SIG-M5 (cell line): ENCODE measurements at regions not wholly inside any gene's neighbourhood (a gene's known extent, or its start where the extent isn't known, plus 50 kb on each side); places are given as distances from the start of the nearest gene placed in this dataset.

Experiments
- DNase-seq: peaks from one replicate; lab custom pipeline; 2025; lab: John Stamatoyannopoulos, UW

DNA sequence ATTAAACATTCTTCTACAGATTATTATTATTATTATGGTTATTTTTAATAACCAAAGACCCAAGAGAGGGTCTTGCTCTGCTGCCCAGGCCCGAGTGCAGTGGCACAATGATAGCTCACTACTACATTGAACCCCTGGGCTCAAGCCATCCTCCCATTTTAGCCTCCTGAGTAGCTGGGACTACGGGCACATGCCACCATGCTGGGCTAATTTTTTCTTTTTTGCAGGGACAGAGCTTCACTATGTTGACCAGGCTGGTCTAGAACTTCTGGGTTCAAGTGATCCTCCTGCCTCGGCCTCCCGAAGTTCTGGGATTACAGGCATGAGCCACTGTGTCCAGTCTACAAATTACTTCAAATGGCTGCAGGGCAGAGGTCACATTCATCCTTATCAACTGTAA lies 179.8 kb downstream of the KCNRG start:
- DNase-seq = no peak

DNA sequence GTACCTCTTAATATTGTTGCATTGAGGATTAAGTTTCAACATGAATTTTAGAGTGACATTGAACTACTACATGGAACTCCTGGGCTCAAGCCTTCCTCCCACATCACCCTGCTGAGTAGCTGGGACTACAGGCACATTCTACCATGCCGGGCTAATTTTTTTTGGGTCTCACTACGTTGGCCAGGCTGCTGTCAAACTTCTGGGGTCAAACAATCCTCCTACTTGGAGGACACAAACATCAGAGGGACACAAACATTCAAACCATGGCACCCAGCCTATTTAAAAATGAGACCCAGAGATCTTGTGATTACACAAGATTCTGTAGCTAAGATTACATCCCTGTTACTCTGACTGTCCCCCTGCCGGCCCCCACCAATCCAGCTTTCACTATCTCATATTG lies 180.9 kb downstream of the KCNRG start:
- no peak for DNase-seq

DNA sequence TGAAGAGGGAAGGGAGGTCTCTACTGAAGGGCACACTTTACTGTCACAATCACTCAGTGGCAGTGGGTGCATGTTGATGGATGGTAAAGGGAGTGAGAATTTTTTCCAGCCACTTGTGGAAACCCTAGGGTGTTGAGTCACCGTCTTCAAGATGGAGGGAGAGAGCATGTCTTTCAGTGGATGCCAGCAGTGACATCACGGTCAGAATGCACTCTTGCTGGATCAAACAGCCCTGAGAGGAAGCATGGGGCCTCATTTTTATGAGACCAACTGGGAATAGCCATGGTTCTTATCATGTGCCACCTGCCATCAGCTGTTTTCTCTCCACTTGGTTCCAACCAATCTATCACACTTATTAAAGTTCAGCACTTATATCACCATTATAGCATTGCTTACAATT lies 182.5 kb downstream of the KCNRG start:
- DNase-seq = no peak

DNA sequence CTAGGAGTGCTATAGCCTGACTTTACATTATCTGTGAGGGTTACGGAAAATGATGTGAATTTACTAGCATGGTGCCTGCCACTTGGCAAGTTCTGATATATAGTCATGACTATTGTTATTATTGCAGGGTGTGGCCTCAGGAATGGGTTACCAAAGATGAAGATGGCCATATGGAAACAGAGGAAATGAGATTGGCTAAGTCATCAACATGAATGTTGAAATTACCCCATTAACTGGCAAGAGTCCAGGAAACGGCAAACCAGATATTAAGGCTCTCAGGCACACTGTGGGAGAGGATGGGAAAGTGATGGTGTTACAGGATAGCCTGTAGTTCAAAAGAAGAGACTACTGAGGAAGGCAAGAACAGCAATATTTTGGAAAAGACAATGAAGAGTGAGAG lies 183.3 kb downstream of the KCNRG start:
- DNase-seq = no peak

DNA sequence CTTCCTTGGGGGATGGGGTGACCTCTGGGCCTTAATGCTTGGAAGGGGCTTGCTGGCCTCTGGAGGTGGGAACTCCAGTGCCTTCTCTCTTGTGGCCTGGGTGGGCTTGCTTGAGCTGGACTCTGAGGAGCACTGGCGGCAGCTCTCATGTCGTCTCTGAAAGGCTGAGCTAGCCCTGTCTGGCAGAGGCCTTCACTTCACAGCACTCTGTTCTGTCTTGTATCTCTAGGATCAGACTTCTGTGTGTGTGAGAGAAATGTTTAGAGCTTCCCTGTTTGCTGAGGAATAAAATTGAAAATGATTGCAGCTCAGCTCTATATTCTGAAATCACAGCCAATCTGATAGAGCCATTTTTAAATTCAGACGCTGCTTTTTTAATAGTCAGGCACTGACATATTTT lies 185.3 kb downstream of the KCNRG start:
- no peak for DNase-seq

- DNase-seq = no peak
These were observed 185.7 kb downstream of the KCNRG start for GRCh38 chr13:50200988-50201387.

DNA sequence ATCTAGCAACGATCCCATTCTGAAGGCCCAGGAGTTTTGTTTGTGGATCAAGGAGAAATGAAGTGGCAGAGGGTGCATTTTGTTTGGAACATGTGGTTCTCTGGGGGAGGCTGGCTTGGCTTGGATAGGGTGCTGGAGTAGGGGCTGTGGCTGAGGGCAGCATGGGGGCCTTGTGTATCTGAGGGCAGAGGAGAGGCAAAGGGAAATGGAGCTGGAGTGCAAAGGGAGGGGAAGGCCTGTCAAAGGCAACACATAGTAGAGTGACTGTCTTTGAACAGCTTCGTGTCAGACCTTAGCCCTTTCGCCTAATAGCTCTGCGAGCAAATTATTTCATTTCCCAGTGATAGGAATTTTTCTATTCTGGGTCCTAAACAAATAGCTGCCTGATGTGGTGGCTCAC lies 187.2 kb downstream of the KCNRG start:
- no peak for DNase-seq

DNA sequence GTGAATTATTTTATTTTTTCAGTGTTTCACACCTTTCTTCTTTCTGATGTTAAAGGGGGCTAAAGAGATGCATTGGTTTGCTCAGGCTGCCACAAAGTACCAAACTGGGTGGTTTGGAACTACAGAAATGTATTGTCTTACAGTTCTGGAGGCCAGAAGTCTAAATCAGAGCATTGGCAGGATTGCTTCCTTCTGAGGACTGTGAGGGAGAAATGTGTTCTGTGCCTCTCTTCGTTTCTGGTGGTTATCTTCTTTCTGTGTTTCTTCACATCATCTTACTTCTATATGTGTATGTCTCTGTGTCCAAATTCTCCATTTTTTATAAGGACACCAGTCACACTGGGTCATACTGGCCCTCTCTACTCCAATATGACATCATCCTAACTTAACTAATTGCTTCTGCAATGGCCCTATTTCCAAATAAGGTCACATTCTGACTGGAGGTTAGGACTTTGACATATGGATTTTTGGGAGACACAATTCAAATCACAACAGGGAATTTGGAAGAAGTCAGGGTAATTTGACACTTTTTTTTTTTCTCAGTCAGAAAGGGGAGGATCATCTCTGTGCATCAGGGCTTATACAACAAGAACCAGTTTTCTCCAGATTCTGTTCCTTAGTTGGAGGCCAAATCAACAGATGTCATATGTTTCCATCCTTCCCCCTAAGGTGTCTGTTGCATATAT lies 188.2 kb downstream of the KCNRG start:
- no peak for DNase-seq

DNA sequence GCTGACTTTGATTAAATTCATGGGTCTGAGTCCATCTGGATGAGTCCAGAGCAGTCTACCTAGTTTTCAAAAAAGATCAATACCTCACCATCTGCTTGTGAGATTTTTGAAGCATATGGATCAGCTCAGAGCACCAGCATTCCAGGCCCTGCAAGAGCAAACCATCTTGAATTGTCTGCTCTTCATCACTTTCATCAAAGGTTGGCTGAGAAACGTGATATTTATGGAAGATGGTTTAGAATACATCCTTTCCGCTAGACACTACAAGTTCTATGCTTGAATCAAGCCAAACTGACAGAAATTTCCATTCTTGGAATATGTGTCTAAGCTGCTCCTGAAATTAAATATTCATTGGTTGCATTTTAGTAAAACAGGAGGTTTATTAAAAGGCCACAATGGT lies 190.3 kb downstream of the KCNRG start:
- DNase-seq = no peak

- peak; percentile 57 for DNase-seq
These were observed 193.6 kb downstream of the KCNRG start for GRCh38 chr13:50208826-50209335.

GRCh38 chr13:50209631-50210030 lies 194.4 kb downstream of the KCNRG start:
- DNase-seq = no peak

DNA sequence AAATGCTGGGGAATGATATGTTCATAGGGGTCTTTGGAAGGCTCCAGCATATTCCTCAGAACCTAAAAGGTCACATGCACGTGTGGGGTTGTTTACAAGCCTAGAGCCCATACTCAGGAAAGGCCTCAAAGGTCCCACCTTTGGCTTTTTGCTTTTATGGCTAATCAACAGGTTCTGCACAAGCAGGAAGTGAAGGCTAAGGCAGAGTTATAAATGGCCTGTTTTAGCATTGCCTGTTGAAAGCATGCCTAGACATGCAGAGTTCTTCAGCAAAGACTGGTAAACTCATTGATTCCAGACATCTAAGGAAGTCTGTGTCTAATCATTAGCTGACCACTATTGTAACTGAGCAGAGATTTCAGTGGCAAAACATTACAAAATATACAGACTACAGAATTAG lies 198.3 kb downstream of the KCNRG start:
- DNase-seq = no peak

DNA sequence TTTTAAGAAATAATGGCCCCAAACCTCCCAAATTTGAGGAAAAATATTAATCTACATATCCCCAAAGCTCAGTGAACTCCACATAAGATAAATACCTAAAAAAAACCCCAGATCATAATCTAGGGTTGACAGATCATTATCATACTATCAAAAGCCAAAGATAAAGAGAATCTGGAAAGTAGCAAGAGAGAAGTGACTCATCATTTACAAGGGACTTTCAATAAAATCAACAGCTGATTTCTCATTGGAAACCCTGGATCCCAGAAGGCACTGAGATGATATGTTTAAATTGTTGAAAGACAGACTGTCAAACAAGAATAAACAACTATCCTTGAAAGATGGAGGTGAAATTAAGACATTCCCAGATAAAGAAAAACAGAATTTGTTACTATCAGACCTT lies 199.3 kb downstream of the KCNRG start:
- DNase-seq = no peak

- DNase-seq = no peak
These were observed 200.2 kb downstream of the KCNRG start for GRCh38 chr13:50215399-50215798.

DNA sequence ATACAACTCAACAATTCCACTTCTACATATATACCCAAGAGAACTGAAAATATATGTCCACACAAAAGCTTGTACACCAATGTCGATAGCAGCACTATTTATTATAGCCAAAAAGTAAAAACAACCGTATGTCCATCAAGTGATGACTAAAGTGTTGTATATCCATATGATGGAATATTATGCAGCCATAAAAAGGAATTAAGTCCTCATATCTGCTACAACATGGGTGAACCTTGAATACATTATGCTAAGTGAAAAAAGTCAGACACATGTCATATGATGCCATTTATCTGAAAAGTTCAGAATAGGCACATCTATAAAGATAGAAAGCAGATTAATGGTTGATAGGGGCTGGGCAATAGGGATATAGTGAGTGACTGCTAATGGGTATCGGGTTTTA lies 204.5 kb downstream of the KCNRG start:
- DNase-seq = no peak

GRCh38 chr13:50220938-50221337 lies 205.7 kb downstream of the KCNRG start:
- no peak for DNase-seq

DNA sequence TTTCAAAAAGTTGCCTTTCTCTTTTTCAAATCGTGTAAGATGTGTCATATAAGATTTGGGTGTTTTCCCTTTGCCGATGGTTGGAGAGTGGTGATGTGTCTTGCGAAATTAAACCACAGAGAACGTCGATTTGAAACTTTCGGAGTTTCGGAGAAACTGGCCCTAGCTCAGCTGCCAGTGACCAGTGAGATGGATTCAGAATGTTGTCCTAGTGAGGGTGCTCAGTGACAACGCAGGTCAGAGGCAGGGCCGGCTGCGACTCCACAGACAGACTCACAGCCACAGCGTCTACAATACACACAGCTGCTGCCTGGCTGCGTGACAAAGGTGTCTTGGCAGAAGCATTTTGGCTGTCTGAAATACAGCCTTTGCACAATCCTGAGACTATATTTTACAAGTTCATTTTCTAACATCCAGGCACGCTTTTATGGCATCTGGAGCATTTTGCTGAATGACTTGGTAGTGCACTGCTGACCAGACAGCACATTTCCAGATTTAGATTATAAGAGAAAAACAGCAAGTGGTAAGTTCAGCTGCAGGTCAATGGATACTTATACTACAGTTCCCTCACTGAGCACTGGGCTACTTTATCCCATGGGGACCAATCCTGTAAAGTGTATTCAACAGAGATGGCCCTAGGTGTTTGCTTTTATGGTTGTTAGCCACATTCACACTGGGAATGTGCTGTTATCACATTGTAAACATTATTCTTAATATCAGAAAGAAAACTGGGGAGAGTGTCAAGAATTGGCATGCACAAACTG lies 207.5 kb downstream of the KCNRG start:
- peak; percentile 48 for DNase-seq

DNA sequence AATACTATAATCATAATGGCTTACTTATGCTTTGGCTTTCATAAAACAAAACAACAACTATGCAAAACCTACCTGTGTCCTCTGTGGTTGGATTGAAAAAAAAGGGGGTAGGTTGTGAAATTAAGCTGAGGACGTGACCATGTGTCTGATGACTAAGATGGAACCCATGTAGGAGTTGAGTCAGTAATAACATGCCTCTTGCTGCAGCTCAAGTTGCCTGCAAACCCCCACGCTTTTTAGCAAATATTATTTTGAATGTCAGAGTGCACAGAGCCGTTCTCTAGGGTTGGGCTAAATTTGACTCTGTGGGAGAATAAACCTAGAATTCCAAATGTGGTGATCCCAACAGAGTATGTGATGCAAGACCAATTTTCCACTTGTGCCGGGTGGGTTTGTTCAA lies 209.3 kb downstream of the KCNRG start:
- peak; percentile 13 for DNase-seq

- no peak for DNase-seq
These were observed 210.2 kb downstream of the KCNRG start for GRCh38 chr13:50225193-50226155.

DNA sequence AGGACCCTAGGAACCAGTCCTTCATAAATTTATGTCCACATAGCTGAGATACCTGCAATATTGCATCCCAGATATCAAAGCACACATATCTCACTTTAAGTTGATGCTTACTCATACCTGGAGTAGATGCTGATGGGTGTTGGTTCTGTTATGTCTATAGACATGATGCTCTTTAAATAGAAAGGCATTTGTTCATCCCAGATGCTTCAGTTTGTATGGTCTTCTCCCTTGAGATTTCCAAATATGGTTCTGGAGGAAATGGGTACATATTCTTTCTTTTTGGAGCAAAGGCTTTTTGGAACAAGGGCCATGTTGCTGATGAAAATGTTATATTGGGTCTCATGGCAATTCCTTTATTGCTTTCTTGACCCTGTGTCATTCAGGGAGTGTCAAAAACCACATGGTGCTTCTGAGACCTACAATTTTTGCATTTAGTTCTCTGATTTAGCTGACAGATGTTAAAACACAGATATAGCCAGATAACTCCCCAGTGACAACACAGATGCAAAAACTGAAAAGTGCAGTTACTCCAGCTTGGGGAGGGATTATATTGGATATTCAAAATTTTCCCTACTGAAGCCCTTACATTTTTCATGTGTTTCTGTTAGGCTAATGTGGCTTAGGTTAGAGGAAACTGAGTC lies 211.4 kb downstream of the KCNRG start:
- DNase-seq = no peak

GRCh38 chr13:50227361-50227760 lies 212.1 kb downstream of the KCNRG start:
- DNase-seq = no peak

DNA sequence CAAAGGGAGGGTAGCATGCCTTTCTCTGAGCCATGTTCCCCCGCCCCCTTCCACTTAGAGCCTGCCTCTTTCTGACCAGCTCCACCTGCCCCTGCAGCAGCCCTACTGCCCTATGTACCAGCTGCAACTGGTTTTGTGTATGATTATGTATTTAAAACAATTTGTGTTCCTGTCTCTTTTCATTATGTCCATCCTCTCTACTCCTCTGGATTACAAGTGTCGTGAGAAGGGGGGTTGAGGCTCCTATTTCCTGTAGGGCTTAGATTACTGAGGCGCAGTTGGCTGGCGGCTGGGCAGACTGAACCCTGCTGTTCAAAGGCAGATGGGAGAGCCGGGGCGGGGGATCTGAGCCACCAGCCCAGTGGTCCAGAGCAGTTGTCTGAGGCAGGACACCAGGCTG lies 213.3 kb downstream of the KCNRG start:
- no peak for DNase-seq
